B cell (primary cell): ENCODE measurements at regions not wholly inside any gene's neighbourhood (a gene's known extent, or its start where the extent isn't known, plus 50 kb on each side); places are given as distances from the start of the nearest gene placed in this dataset.

Experiments used
- ATAC-seq: fragments of 200-7000 bp; cut with Tn5 transposase; one replicate; pipeline ENCODE4 v1.10.0; 2021; ENCODE audit warnings: low read depth, mild to moderate bottlenecking, moderate number of reproducible peaks, moderate library complexity
- CTCF ChIA-PET: fragments of 350-600 bp; sonication (Branson Sonifier 250); formaldehyde crosslinking; loops from one replicate; lab custom pipeline; 2021; ENCODE audit warnings: antibody characterized with exemption, inconsistent platforms; lab: Charles Lee
- POLR2A ChIA-PET: fragments of 350-600 bp; sonication (Branson Sonifier 250); formaldehyde crosslinking; loops from one replicate; lab custom pipeline; 2021; ENCODE audit warnings: antibody characterized with exemption; lab: Charles Lee
- DNase-seq: peaks from one replicate; pipeline ENCODE4 v3.0.0; 2013
- H2AFZ ChIP-seq: 2 replicates; pipeline ENCODE4 v1.6.1; 2012; ENCODE audit warnings: mild to moderate bottlenecking, low read depth, low read length; ENCODE audit not compliant: insufficient read depth, poor library complexity, severe bottlenecking
- H3K27ac ChIP-seq, 2 donors: 1 replicate in 1 of 2; 2 replicates in 1 of 2; pipeline ENCODE4 v1.5.1; 2012 to 2013; ENCODE audit warnings: low read length in 2 of 2, mild to moderate bottlenecking in 2 of 2, moderate library complexity in 1 of 2
- H3K27me3 ChIP-seq, 4 experiments: fragments of 200-600 bp in 1 of 4; sonication (generic) in 1 of 4; replicated peaks in 1 of 4; 1 replicate in 2 of 4; 2 replicates in 2 of 4; pipeline versions ENCODE4 v1.6.1 to v1.7.0; 2013 to 2016; ENCODE audit warnings: low read length in 3 of 4, mild to moderate bottlenecking in 2 of 4, mixed read lengths in 1 of 4, moderate library complexity in 1 of 4; ENCODE audit not compliant: insufficient read depth in 4 of 4, control insufficient read depth in 3 of 4; ENCODE audit errors: control extremely low read depth in 1 of 4
- H3K36me3 ChIP-seq, 2 experiments: replicated peaks in 1 of 2; 1 replicate in 1 of 2; 2 replicates in 1 of 2; pipeline versions ENCODE4 v1.6.1 to v1.7.1; 2013; ENCODE audit warnings: low read length in 1 of 2; ENCODE audit not compliant: insufficient read depth in 2 of 2, control insufficient read depth in 1 of 2; ENCODE audit errors: control extremely low read depth in 1 of 2, extremely low read depth in 1 of 2
- H3K4me1 ChIP-seq, 2 donors: fragments of 200-600 bp in 1 of 2; sonication (generic) in 1 of 2; 1 replicate in 1 of 2; 2 replicates in 1 of 2; pipeline versions ENCODE4 v1.5.1 to v1.6.1; 2013 to 2017; ENCODE audit warnings: low read length in 2 of 2; ENCODE audit not compliant: control insufficient read depth in 2 of 2, insufficient read depth in 2 of 2
- H3K4me2 ChIP-seq: replicated peaks from 2 replicates; pipeline ENCODE3; 2012; ENCODE audit warnings: mild to moderate bottlenecking, low read depth, low read length; ENCODE audit not compliant: poor library complexity, severe bottlenecking
- H3K4me3 ChIP-seq, 5 experiments: fragments of 200-600 bp in 1 of 5; sonication (generic) in 1 of 5; 1 replicate in 3 of 5; 2 replicates in 2 of 5; pipeline versions ENCODE4 v1.5.1 to v1.7.0; 2011 to 2016; ENCODE audit warnings: low read length in 4 of 5, mild to moderate bottlenecking in 4 of 5, low read depth in 2 of 5, control low read depth in 1 of 5, moderate library complexity in 1 of 5; ENCODE audit not compliant: insufficient read depth in 1 of 5; ENCODE audit errors: control extremely low read depth in 1 of 5, extremely low read depth in 1 of 5
- H3K79me2 ChIP-seq: fragments of 200-600 bp; sonication (generic); one replicate; pipeline ENCODE4 v1.6.0; 2016; ENCODE audit warnings: low read length; ENCODE audit not compliant: control insufficient read depth, insufficient read depth
- H3K9ac ChIP-seq: fragments of 200-600 bp; sonication (generic); 2 replicates; pipeline ENCODE4 v1.6.1; 2017; ENCODE audit warnings: mild to moderate bottlenecking, low read length, moderate library complexity
- H3K9me3 ChIP-seq, 3 donors: one replicate each; pipeline versions ENCODE4 v1.6.1 to v1.7.1; 2013; ENCODE audit warnings: low read length in 2 of 3; ENCODE audit not compliant: control insufficient read depth in 2 of 3, insufficient read depth in 1 of 3; ENCODE audit errors: control extremely low read depth in 1 of 3
- H4K20me1 ChIP-seq: 2 replicates; pipeline ENCODE4 v1.6.0; 2012; ENCODE audit warnings: mild to moderate bottlenecking, low read length; ENCODE audit not compliant: insufficient read depth, control insufficient read depth, poor library complexity, severe bottlenecking
- H3K27ac Mint-ChIP-seq: one replicate; pipeline ENCODE4 v1.8.0; 2021; ENCODE audit warnings: mixed read lengths
- H3K27me3 Mint-ChIP-seq: one replicate; pipeline ENCODE4 v1.8.0; 2021; ENCODE audit warnings: mixed read lengths
- H3K4me1 Mint-ChIP-seq: one replicate; pipeline ENCODE4 v1.8.0; 2021; ENCODE audit warnings: mixed read lengths
- H3K4me3 Mint-ChIP-seq: one replicate; pipeline ENCODE4 v1.8.0; 2021; ENCODE audit warnings: mixed read lengths
- H3K9me3 Mint-ChIP-seq: one replicate; pipeline ENCODE4 v1.8.0; 2022; ENCODE audit warnings: mixed read lengths; ENCODE audit not compliant: insufficient read depth
- CTCF ChIP-seq: fragments of 200-600 bp; IDR thresholded peaks from one replicate; pipeline ENCODE4 v1.8.0; 2022; ENCODE audit warnings: antibody characterized with exemption, mild to moderate bottlenecking
- EZH2 ChIP-seq: IDR thresholded peaks from 2 replicates; pipeline ENCODE4 v1.6.1; 2012; ENCODE audit warnings: borderline replicate concordance, low read depth, mild to moderate bottlenecking, moderate library complexity, low read length; ENCODE audit not compliant: insufficient read depth, poor library complexity, severe bottlenecking
- WGBS: methylation state at CpG from one replicate; pipeline ENCODE4 v1.1.5; 2013; ENCODE audit warnings: missing lambda C conversion rate; ENCODE audit not compliant: insufficient coverage; 5-methylcytosine and 5-hydroxymethylcytosine counted together
- intact Hi-C: fragments of 100-400 bp; cut with micrococcal nuclease; formaldehyde crosslinking; loops from one replicate; pipeline ENCODE4 v1.10.0; 2022

- Mint-ChIP-seq H3K9me3 (no peaks in the 10 kb centered on the region), H3K4me3 (no peak overlapping the region), H3K4me1 (peaks cover 12% of the 10 kb centered on the region), H3K27ac (peak overlapping the region; percentile 48), H3K27me3 (no peaks in the 10 kb centered on the region)
- no peak overlapping the region for H2AFZ ChIP-seq
- POLR2A ChIA-PET = no interaction called here
- no peak overlapping the region for H3K9ac ChIP-seq
- H3K36me3 ChIP-seq = no peaks in the 10 kb centered on the region
- DNase-seq = peak; percentile 35
- peaks cover 0 to 2% (median 0%) of the 10 kb centered on the region in 3 donors for H3K9me3 ChIP-seq
- H3K4me1 ChIP-seq = peaks cover 0 to 7% of the 10 kb centered on the region in 2 donors
- H3K4me3 ChIP-seq = no peak overlapping the region
- WGBS = 64% methylated on average over 7 of the region's 7 CpGs
- peak; percentile 75 for ATAC-seq
- TF ChIP-seq EZH2 (no peak), CTCF (peak; percentile 15)
- no peaks in the 10 kb centered on the region for H3K27me3 ChIP-seq
- CTCF ChIA-PET = interaction anchor here (0.6 to 4.7 kb wide), 6 partner anchors 10 to 153 kb away, joined by 3 to 20 read pairs (median 4); no protein-coding TSS in a partner anchor
- intact Hi-C loops = loop anchor here (5.0 kb wide), 2 partner anchors 153 to 283 kb away; no protein-coding TSS in a partner anchor
- no peak overlapping the region for H3K4me2 ChIP-seq
- H4K20me1 ChIP-seq = no peaks in the 10 kb centered on the region
- no peak overlapping the region for H3K27ac ChIP-seq
- H3K79me2 ChIP-seq = no peaks in the 10 kb centered on the region
Measured at GRCh38 chr5:159440235-159440634, 109.9 kb upstream of the IL12B start.

GRCh38 chr5:159440968-159441367 is 110.7 kb upstream of the IL12B start:
- no peak overlapping the region for H3K4me2 ChIP-seq
- Mint-ChIP-seq H3K27me3 (no peaks in the 10 kb centered on the region), H3K4me1 (peaks cover 12% of the 10 kb centered on the region), H3K4me3 (no peak overlapping the region), H3K27ac (no peak overlapping the region), H3K9me3 (no peaks in the 10 kb centered on the region)
- ATAC-seq (no peak), DNase-seq (no peak)
- intact Hi-C loops = loop anchor here (5.0 kb wide), 2 partner anchors 154 to 284 kb away; no protein-coding TSS in a partner anchor
- H3K36me3 ChIP-seq = no peaks in the 10 kb centered on the region
- peaks cover 0 to 7% of the 10 kb centered on the region in 2 donors for H3K4me1 ChIP-seq
- H3K9ac ChIP-seq = no peak overlapping the region
- CTCF ChIA-PET = interaction anchor here (0.7 to 4.7 kb wide), 6 partner anchors 9 to 477 kb away, joined by 3 to 20 read pairs (median 4); no protein-coding TSS in a partner anchor
- no peaks in the 10 kb centered on the region for H3K79me2 ChIP-seq
- no peaks in the 10 kb centered on the region for H4K20me1 ChIP-seq
- TF ChIP-seq EZH2 (no peak), CTCF (no peak)
- WGBS = no CpG with 5 or more reads among the region's 4 CpGs
- no peak overlapping the region for H2AFZ ChIP-seq
- H3K27ac ChIP-seq = no peak overlapping the region
- peaks cover 0 to 2% (median 0%) of the 10 kb centered on the region in 3 donors for H3K9me3 ChIP-seq
- H3K27me3 ChIP-seq = no peaks in the 10 kb centered on the region
- POLR2A ChIA-PET = no interaction called here
- no peak overlapping the region for H3K4me3 ChIP-seq
